ENCODE measurements at regions not wholly inside any gene's neighbourhood (a gene's known extent, or its start where the extent isn't known, plus 50 kb on each side); places are given as distances from the start of the nearest gene placed in this dataset.

GRCh38 chr6:164006459-164006858 is 591.9 kb downstream of the QKI start:
- peaks cover 16% of the 10 kb centered on the region for H3K27me3 Mint-ChIP-seq (ENCODE audit: unreplicated experiment)
- no peak for DNase-seq
- H3K4me3 Mint-ChIP-seq (ENCODE audit: low read depth, unreplicated experiment) = no peak overlapping the region
- no TSS peak for BruUV-seq (replicated peaks)
- H3K36me3 Mint-ChIP-seq (ENCODE audit: insufficient read depth, unreplicated experiment) = no peaks in the 10 kb centered on the region
- H3K9me3 Mint-ChIP-seq (ENCODE audit: low read depth, unreplicated experiment) = peaks cover 12% of the 10 kb centered on the region
- CTCF ChIA-PET = no interaction called here
- no peak for TF ChIP-seq CTCF (IDR thresholded peaks at IDR 0.05; ENCODE audit: unreplicated experiment)
- no peak overlapping the region for H3K27ac Mint-ChIP-seq (ENCODE audit: unreplicated experiment)
- intact Hi-C loops (cut with micrococcal nuclease; ENCODE audit: unreplicated experiment) = no loop called here
- H3K4me1 Mint-ChIP-seq (ENCODE audit: low read depth, unreplicated experiment) = peaks cover 7% of the 10 kb centered on the region

- Mint-ChIP-seq H3K27me3 (ENCODE audit: unreplicated experiment) (peaks cover 16% of the 10 kb centered on the region), H3K27ac (ENCODE audit: unreplicated experiment) (no peak overlapping the region), H3K4me3 (ENCODE audit: low read depth, unreplicated experiment) (no peak overlapping the region), H3K4me1 (ENCODE audit: low read depth, unreplicated experiment) (peaks cover 7% of the 10 kb centered on the region), H3K9me3 (ENCODE audit: low read depth, unreplicated experiment) (peaks cover 12% of the 10 kb centered on the region), H3K36me3 (ENCODE audit: insufficient read depth, unreplicated experiment) (no peaks in the 10 kb centered on the region)
- intact Hi-C loops (cut with micrococcal nuclease; ENCODE audit: unreplicated experiment) = no loop called here
- no TSS peak for BruUV-seq (replicated peaks)
- no peak for DNase-seq
- TF ChIP-seq CTCF (IDR thresholded peaks at IDR 0.05; ENCODE audit: unreplicated experiment) = no peak
- CTCF ChIA-PET = no interaction called here
Observed at GRCh38 chr6:164005004-164005711, 590.6 kb downstream of the QKI start.

GRCh38 chr6:164000276-164000675 is 585.8 kb downstream of the QKI start:
- BruUV-seq (replicated peaks) = no TSS peak
- H3K27ac Mint-ChIP-seq (ENCODE audit: unreplicated experiment) = no peak overlapping the region
- intact Hi-C loops (cut with micrococcal nuclease; ENCODE audit: unreplicated experiment) = no loop called here
- no peak overlapping the region for H3K4me3 Mint-ChIP-seq (ENCODE audit: low read depth, unreplicated experiment)
- no peak for TF ChIP-seq CTCF (IDR thresholded peaks at IDR 0.05; ENCODE audit: unreplicated experiment)
- no peaks in the 10 kb centered on the region for H3K27me3 Mint-ChIP-seq (ENCODE audit: unreplicated experiment)
- peaks cover 2% of the 10 kb centered on the region for H3K4me1 Mint-ChIP-seq (ENCODE audit: low read depth, unreplicated experiment)
- CTCF ChIA-PET = no interaction called here
- DNase-seq = no peak
- H3K9me3 Mint-ChIP-seq (ENCODE audit: low read depth, unreplicated experiment) = peaks cover 10% of the 10 kb centered on the region
- no peaks in the 10 kb centered on the region for H3K36me3 Mint-ChIP-seq (ENCODE audit: insufficient read depth, unreplicated experiment)

GRCh38 chr6:163999475-164000125 is 585.1 kb downstream of the QKI start:
- no TSS peak for BruUV-seq (replicated peaks)
- no peaks in the 10 kb centered on the region for H3K27me3 Mint-ChIP-seq (ENCODE audit: unreplicated experiment)
- peaks cover 11% of the 10 kb centered on the region for H3K9me3 Mint-ChIP-seq (ENCODE audit: low read depth, unreplicated experiment)
- no peak overlapping the region for H3K27ac Mint-ChIP-seq (ENCODE audit: unreplicated experiment)
- no peak overlapping the region for H3K4me3 Mint-ChIP-seq (ENCODE audit: low read depth, unreplicated experiment)
- intact Hi-C loops (cut with micrococcal nuclease; ENCODE audit: unreplicated experiment) = no loop called here
- H3K36me3 Mint-ChIP-seq (ENCODE audit: insufficient read depth, unreplicated experiment) = no peaks in the 10 kb centered on the region
- H3K4me1 Mint-ChIP-seq (ENCODE audit: low read depth, unreplicated experiment) = no peaks in the 10 kb centered on the region
- no peak for TF ChIP-seq CTCF (IDR thresholded peaks at IDR 0.05; ENCODE audit: unreplicated experiment)
- DNase-seq = no peak
- CTCF ChIA-PET = no interaction called here
